Duodenal mucosa (tissue), 2 donors: ENCODE measurements at regions not wholly inside any gene's neighbourhood (a gene's known extent, or its start where the extent isn't known, plus 50 kb on each side); places are given as distances from the start of the nearest gene placed in this dataset.
"Not testable (repeated sequence)": the region's sequence is repeated elsewhere in the genome, so short reads cannot be mapped to it uniquely, and the experiment has no call there.

Source experiments
- H3K27ac ChIP-seq: one replicate; pipeline ENCODE4 v1.7.0; 2013; ENCODE audit warnings: low read depth, low read length
- H3K27me3 ChIP-seq, 2 donors: one replicate each; pipeline ENCODE4 v1.7.0; 2013; ENCODE audit warnings: low read length in 2 of 2, control low read depth in 1 of 2; ENCODE audit not compliant: insufficient read depth in 2 of 2, control insufficient read depth in 1 of 2
- H3K36me3 ChIP-seq, 2 donors: one replicate each; pipeline ENCODE4 v1.7.0; 2013; ENCODE audit warnings: low read length in 2 of 2, control low read depth in 1 of 2; ENCODE audit not compliant: insufficient read depth in 2 of 2, control insufficient read depth in 1 of 2
- H3K4me1 ChIP-seq, 2 donors: one replicate each; pipeline ENCODE4 v1.7.0; 2013; ENCODE audit warnings: low read length in 2 of 2, control low read depth in 1 of 2; ENCODE audit not compliant: insufficient read depth in 2 of 2, control insufficient read depth in 1 of 2
- H3K4me3 ChIP-seq, 2 donors: one replicate each; pipeline ENCODE4 v1.7.0; 2013; ENCODE audit warnings: low read length in 2 of 2, low read depth in 1 of 2
- H3K9ac ChIP-seq, 2 donors: one replicate each; pipeline ENCODE4 v1.7.0; 2013; ENCODE audit warnings: low read length in 2 of 2, low read depth in 1 of 2
- H3K9me3 ChIP-seq, 2 donors: one replicate each; pipeline ENCODE4 v1.7.0; 2013; ENCODE audit warnings: low read length in 2 of 2, control low read depth in 1 of 2; ENCODE audit not compliant: control insufficient read depth in 1 of 2

DNA sequence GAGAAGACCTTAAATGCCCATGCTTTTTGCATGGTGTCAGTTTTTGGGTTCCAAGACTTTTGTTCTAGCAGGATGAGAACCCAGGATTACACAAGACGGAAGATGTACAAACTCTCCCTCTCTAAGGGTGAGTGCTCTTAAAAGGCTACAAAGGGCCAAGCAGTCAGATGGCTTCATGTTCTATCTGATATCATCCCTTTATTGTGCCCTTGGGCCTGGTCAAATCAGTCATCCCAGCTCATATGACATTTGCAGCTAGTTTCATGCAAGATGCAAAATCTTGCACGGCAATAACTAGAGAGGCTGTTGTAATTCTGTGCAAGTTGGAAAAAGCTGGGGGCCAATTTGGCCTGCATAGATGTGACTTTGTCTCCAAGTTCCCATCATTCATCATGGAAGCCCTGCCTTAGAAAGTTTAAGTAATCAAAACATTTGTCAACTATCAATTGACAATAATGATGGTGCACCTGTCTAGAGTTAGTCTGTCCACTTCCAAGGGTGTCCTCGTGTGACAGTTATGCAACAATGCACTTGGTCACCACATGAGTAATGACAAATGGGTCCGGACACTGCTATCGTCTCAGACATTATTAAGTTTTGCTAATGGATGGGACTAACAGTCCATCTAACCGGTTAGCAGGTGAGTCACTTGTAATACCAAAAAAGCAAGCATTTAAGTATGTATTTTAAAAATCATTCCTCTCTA, 58.6 kb upstream of the ZFHX3 start:
- H3K4me3 ChIP-seq = no peak overlapping the region
- H3K36me3 ChIP-seq = no peaks in the 10 kb centered on the region
- no peaks in the 10 kb centered on the region for H3K4me1 ChIP-seq
- no peaks in the 10 kb centered on the region for H3K27me3 ChIP-seq
- H3K27ac ChIP-seq = no peak overlapping the region
- no peaks in the 10 kb centered on the region for H3K9me3 ChIP-seq
- H3K9ac ChIP-seq = no peak overlapping the region

- Histone ChIP-seq H3K36me3 (no peaks in the 10 kb centered on the region), H3K27ac (no peak overlapping the region), H3K9ac (no peak overlapping the region), H3K4me1 (no peaks in the 10 kb centered on the region), H3K9me3 (no peaks in the 10 kb centered on the region), H3K4me3 (no peak overlapping the region), H3K27me3 (no peaks in the 10 kb centered on the region)
Observed at GRCh38 chr16:73101568-73101967, 53.6 kb upstream of the ZFHX3 start.

DNA sequence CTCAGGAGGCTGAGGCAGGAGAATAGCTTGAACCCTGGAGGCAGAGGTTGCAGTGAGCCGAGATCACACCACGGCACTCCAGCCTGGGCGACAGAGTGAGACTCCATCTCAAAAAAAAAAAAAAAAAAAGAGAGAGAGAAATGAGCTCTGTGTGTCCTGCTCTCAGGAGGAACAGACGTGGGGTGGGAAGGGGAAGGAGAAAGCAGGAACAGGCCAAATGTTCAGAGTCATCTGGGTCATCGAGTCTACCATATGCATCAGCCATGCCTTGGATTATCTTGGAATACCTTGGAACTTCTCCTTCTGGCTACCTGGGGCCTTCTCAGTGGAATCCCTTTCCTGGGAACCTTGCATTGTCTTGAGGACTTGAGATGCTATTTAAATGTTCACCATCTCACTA, 51.7 kb upstream of the ZFHX3 start:
- H3K27ac ChIP-seq, H3K4me1 ChIP-seq, H3K9me3 ChIP-seq, H3K27me3 ChIP-seq, H3K4me3 ChIP-seq, H3K9ac ChIP-seq, H3K36me3 ChIP-seq: not testable (repeated sequence)
